DOHH2 (cell line): ENCODE measurements at regions not wholly inside any gene's neighbourhood (a gene's known extent, or its start where the extent isn't known, plus 50 kb on each side); places are given as distances from the start of the nearest gene placed in this dataset.

Source experiments
- CTCF ChIP-seq: fragments of 200-600 bp; sonication (generic); IDR thresholded peaks from one replicate; pipeline ENCODE4 v1.5.1; 2014; ENCODE audit warnings: antibody characterized with exemption, mild to moderate bottlenecking, low read depth, low read length; ENCODE audit not compliant: poor library complexity, severe bottlenecking
- EZH2phosphoT487 ChIP-seq: fragments of 200-600 bp; sonication (generic); IDR thresholded peaks from 2 replicates; pipeline ENCODE4 v1.6.1; 2017; ENCODE audit warnings: borderline replicate concordance, mild to moderate bottlenecking, antibody characterized with exemption, low read length, moderate library complexity, mixed read lengths

- no peak for TF ChIP-seq CTCF
- no peak for TF ChIP-seq EZH2phosphoT487
Measured at GRCh38 chr12:84624601-84625000, 288.0 kb downstream of the SLC6A15 start.
